ENCODE measurements at regions not wholly inside any gene's neighbourhood (a gene's known extent, or its start where the extent isn't known, plus 50 kb on each side); places are given as distances from the start of the nearest gene placed in this dataset.

GRCh38 chr6:170085475-170086401, 205.1 kb downstream of the DLL1 start:
- no peak for DNase-seq (ENCODE audit: low read depth)
- H3K4me3 ChIP-seq (ENCODE audit: control insufficient read depth, low read depth, low read length), result no peak overlapping the region

GRCh38 chr6:170084166-170084730, 206.6 kb downstream of the DLL1 start:
- no peak overlapping the region for H3K4me3 ChIP-seq (ENCODE audit: control insufficient read depth, low read depth, low read length)
- no peak for DNase-seq (ENCODE audit: low read depth)
- TF ChIP-seq CTCF (IDR thresholded peaks at IDR 0.05; ENCODE audit: control insufficient read depth, insufficient read depth, low read depth, low read length, missing control alignments), result no peak

More at GRCh38 chr6:170085475-170086401, 205.1 kb downstream of the DLL1 start:
- no peak for TF ChIP-seq CTCF (IDR thresholded peaks at IDR 0.05; ENCODE audit: control insufficient read depth, insufficient read depth, low read depth, low read length, missing control alignments)

- DNase-seq (ENCODE audit: low read depth), result no peak
- TF ChIP-seq CTCF (IDR thresholded peaks at IDR 0.05; ENCODE audit: control insufficient read depth, insufficient read depth, low read depth, low read length, missing control alignments), result no peak
- H3K4me3 ChIP-seq (ENCODE audit: control insufficient read depth, low read depth, low read length), result no peak overlapping the region
Observed at GRCh38 chr6:170083236-170084051, 207.4 kb downstream of the DLL1 start.

- no peak overlapping the region for H3K4me3 ChIP-seq (ENCODE audit: control insufficient read depth, low read depth, low read length)
- no peak for DNase-seq (ENCODE audit: low read depth)
- no peak for TF ChIP-seq CTCF (IDR thresholded peaks at IDR 0.05; ENCODE audit: control insufficient read depth, insufficient read depth, low read depth, low read length, missing control alignments)
Observed at GRCh38 chr6:170082531-170083187, 208.2 kb downstream of the DLL1 start.

GRCh38 chr6:170082067-170082466, 208.8 kb downstream of the DLL1 start:
- no peak for TF ChIP-seq CTCF (IDR thresholded peaks at IDR 0.05; ENCODE audit: control insufficient read depth, insufficient read depth, low read depth, low read length, missing control alignments)
- no peak for DNase-seq (ENCODE audit: low read depth)
- no peak overlapping the region for H3K4me3 ChIP-seq (ENCODE audit: control insufficient read depth, low read depth, low read length)

- DNase-seq (ENCODE audit: low read depth), result no peak
- no peak overlapping the region for H3K4me3 ChIP-seq (ENCODE audit: control insufficient read depth, low read depth, low read length)
- no peak for TF ChIP-seq CTCF (IDR thresholded peaks at IDR 0.05; ENCODE audit: control insufficient read depth, insufficient read depth, low read depth, low read length, missing control alignments)
Observed at GRCh38 chr6:170081556-170081955, 209.3 kb downstream of the DLL1 start.
